GM12878 (cell line): ENCODE measurements at regions not wholly inside any gene's neighbourhood (a gene's known extent, or its start where the extent isn't known, plus 50 kb on each side); places are given as distances from the start of the nearest gene placed in this dataset.

Experiments
- ATAC-seq: fragments of 200-7000 bp; cut with Tn5 transposase; 3 replicates; pipeline ENCODE4 v1.9.1; 2020; ENCODE audit warnings: mild to moderate bottlenecking, moderate library complexity
- BruUV-seq: library from RNA; stranded (reverse); fragments of 400-500 nt; replicated peaks from 2 replicates; lab custom pipeline; 2021; lab: Mats Ljungman, UMichigan
- CTCF ChIA-PET: fragments of 300-600 bp; sonication (Branson Sonifier 250); formaldehyde crosslinking; extraction: SDS; loops from one replicate; lab custom pipeline; 2021; ENCODE audit warnings: inconsistent platforms; lab: Yijun Ruan, JAX
- POLR2A ChIA-PET: fragments of 350-600 bp; formaldehyde crosslinking; extraction: SDS; loops from one replicate; lab custom pipeline; 2021; ENCODE audit warnings: inconsistent platforms; lab: Charles Lee
- RAD21 ChIA-PET: fragments of 300-600 bp; sonication (Branson Sonifier 250); formaldehyde crosslinking; loops from one replicate; lab custom pipeline; 2023; ENCODE audit warnings: antibody characterized with exemption; ENCODE audit not compliant: unreplicated experiment; lab: Charles Lee
- SMC1A ChIA-PET: fragments of 300-600 bp; sonication (Branson Sonifier 250); formaldehyde crosslinking; loops from one replicate; lab custom pipeline; 2023; ENCODE audit not compliant: unreplicated experiment, uncharacterized antibody; lab: Charles Lee
- DNase-seq: peaks from one replicate; pipeline ENCODE4 v3.0.0-alpha.2; 2011; ENCODE audit warnings: low read depth, low spot score
- FAIRE-seq: peaks from 3 replicates; lab custom pipeline; 2011; peaks lifted over from hg19 to GRCh38; lab: Jason Lieb, UNC
- H2AFZ ChIP-seq: 2 replicates; pipeline ENCODE4 v1.6.0; 2011; ENCODE audit warnings: low read depth, low read length, control low read depth; ENCODE audit not compliant: control insufficient read depth
- H3K27ac ChIP-seq: 2 replicates; pipeline ENCODE4 v1.5.1; 2011; ENCODE audit warnings: control low read depth; ENCODE audit not compliant: control insufficient read depth, insufficient read depth
- H3K27me3 ChIP-seq, 2 experiments: replicated peaks in 1 of 2; 2 replicates each; pipeline versions ENCODE4 v1.6.0 to v1.6.1; 2011; ENCODE audit warnings: low read length in 1 of 2; ENCODE audit not compliant: control insufficient read depth in 2 of 2, insufficient read depth in 2 of 2
- H3K36me3 ChIP-seq, 2 experiments: 2 replicates each; pipeline ENCODE4 v1.5.1; 2011; ENCODE audit warnings: low read length in 1 of 2; ENCODE audit not compliant: control insufficient read depth in 2 of 2, insufficient read depth in 2 of 2
- H3K4me1 ChIP-seq: 2 replicates; pipeline ENCODE4 v1.6.1; 2011; ENCODE audit warnings: mild to moderate bottlenecking, low read length, moderate library complexity, mixed read lengths; ENCODE audit not compliant: control insufficient read depth, insufficient read depth
- H3K4me2 ChIP-seq: 2 replicates; pipeline ENCODE4 v1.6.0; 2011; ENCODE audit warnings: control low read depth; ENCODE audit not compliant: control insufficient read depth, insufficient read depth
- H3K4me3 ChIP-seq: fragments of 200-600 bp; sonication (generic); 2 replicates; pipeline ENCODE4 v1.5.1; 2016
- H3K79me2 ChIP-seq: 2 replicates; pipeline ENCODE4 v1.6.0; 2011; ENCODE audit warnings: low read length; ENCODE audit not compliant: control insufficient read depth, insufficient read depth
- H3K9ac ChIP-seq: 2 replicates; pipeline ENCODE4 v1.8.0; 2011; ENCODE audit warnings: low read length, control low read depth, mixed read lengths; ENCODE audit not compliant: control insufficient read depth, insufficient read depth
- H3K9me3 ChIP-seq: replicated peaks from 3 replicates; pipeline ENCODE4 v1.5.1; 2011; ENCODE audit warnings: mild to moderate bottlenecking, low read length; ENCODE audit not compliant: control insufficient read depth, insufficient read depth
- H4K20me1 ChIP-seq: 2 replicates; pipeline ENCODE4 v1.6.0; 2011; ENCODE audit not compliant: control insufficient read depth, insufficient read depth
- WGBS: methylation state at CpG from one replicate; pipeline ENCODE4 v1.1.6; 2016; ENCODE audit warnings: low lambda C conversion rate; ENCODE audit not compliant: insufficient replicate concordance, insufficient coverage; ENCODE audit errors: missing lambda C conversion rate; 5-methylcytosine and 5-hydroxymethylcytosine counted together
- in situ Hi-C: fragments of 300-500 bp; cut with MboI; formaldehyde crosslinking; loops from 9 replicates; pipeline ENCODE4 v1.14.3; 2018; ENCODE audit warnings: mixed read lengths
- intact Hi-C: fragments of 100-400 bp; cut with micrococcal nuclease; formaldehyde crosslinking; loops from one replicate; pipeline ENCODE4 v1.14.2; 2022; ENCODE audit not compliant: unreplicated experiment
- TF ChIP-seq, protein P1 (sequence below): fragments of 450-650 bp; IDR thresholded peaks from 2 replicates; pipeline ENCODE4 v1.6.1; 2017; ENCODE audit warnings: mild to moderate bottlenecking, moderate library complexity

DNA sequence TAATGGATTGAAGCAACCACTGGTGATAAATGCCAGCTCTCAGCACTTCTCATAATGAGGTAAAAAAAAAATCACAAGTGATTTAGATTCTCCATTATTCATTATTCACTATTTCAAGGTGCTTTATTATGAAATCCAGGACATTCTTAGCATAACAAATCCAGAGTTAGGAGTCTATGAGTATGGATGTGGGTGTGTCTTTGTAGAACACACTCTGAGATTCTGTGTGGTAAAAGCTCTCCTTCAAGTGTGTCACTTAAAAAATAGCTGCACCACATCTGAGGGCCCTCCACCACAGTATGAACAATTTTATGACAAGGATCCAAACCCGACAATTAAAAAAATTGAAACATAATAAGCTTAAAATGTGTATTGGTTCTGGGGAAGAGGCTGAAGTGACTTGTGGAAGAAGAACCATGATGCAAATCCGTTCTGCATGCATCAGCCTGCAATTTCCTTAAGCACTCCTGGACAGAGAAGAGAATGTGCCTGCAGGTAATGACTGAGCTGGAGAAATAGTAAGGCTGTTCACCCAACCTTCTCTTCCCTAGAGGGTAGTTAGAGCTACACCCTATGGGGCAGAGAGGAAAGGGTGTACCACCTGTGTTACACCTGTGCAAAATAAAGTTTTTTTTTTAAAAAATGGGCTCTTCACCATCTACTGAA lies 488.5 kb upstream of the MGAT4C start:
- ATAC-seq (no peak), DNase-seq (no peak), FAIRE-seq (no peak)
- Histone ChIP-seq H2AFZ (no peak overlapping the region), H4K20me1 (no peaks in the 10 kb centered on the region), H3K27me3 (no peaks in the 10 kb centered on the region; a peak in 1 of 4 replicates), H3K27ac (no peak overlapping the region), H3K36me3 (no peaks in the 10 kb centered on the region), H3K9me3 (no peaks in the 10 kb centered on the region), H3K4me3 (no peak overlapping the region)
- ChIA-PET POLR2A (no interaction called here), SMC1A (no interaction called here), CTCF (no interaction called here)
- intact Hi-C loops (no loop called here), in situ Hi-C loops (no loop called here)
- no TSS peak for BruUV-seq
- TF ChIP-seq, protein P1, sequence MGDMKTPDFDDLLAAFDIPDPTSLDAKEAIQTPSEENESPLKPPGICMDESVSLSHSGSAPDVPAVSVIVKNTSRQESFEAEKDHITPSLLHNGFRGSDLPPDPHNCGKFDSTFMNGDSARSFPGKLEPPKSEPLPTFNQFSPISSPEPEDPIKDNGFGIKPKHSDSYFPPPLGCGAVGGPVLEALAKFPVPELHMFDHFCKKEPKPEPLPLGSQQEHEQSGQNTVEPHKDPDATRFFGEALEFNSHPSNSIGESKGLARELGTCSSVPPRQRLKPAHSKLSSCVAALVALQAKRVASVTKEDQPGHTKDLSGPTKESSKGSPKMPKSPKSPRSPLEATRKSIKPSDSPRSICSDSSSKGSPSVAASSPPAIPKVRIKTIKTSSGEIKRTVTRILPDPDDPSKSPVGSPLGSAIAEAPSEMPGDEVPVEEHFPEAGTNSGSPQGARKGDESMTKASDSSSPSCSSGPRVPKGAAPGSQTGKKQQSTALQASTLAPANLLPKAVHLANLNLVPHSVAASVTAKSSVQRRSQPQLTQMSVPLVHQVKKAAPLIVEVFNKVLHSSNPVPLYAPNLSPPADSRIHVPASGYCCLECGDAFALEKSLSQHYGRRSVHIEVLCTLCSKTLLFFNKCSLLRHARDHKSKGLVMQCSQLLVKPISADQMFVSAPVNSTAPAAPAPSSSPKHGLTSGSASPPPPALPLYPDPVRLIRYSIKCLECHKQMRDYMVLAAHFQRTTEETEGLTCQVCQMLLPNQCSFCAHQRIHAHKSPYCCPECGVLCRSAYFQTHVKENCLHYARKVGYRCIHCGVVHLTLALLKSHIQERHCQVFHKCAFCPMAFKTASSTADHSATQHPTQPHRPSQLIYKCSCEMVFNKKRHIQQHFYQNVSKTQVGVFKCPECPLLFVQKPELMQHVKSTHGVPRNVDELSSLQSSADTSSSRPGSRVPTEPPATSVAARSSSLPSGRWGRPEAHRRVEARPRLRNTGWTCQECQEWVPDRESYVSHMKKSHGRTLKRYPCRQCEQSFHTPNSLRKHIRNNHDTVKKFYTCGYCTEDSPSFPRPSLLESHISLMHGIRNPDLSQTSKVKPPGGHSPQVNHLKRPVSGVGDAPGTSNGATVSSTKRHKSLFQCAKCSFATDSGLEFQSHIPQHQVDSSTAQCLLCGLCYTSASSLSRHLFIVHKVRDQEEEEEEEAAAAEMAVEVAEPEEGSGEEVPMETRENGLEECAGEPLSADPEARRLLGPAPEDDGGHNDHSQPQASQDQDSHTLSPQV: no peak
- TF ChIP-seq, all 136 proteins: peak for 0
- no peaks in the 10 kb centered on the region for H3K79me2 ChIP-seq
- WGBS: 0% methylated on average over 2 of the region's 2 CpGs
- no peaks in the 10 kb centered on the region for H3K4me1 ChIP-seq
- H3K9ac ChIP-seq: no peak overlapping the region
- H3K4me2 ChIP-seq: no peak overlapping the region
- RAD21 ChIA-PET: no interaction called here
